ENCODE measurements at regions not wholly inside any gene's neighbourhood (a gene's known extent, or its start where the extent isn't known, plus 50 kb on each side); places are given as distances from the start of the nearest gene placed in this dataset.

- no peak for DNase-seq (ENCODE audit: low read depth)
- TF ChIP-seq, protein P1, sequence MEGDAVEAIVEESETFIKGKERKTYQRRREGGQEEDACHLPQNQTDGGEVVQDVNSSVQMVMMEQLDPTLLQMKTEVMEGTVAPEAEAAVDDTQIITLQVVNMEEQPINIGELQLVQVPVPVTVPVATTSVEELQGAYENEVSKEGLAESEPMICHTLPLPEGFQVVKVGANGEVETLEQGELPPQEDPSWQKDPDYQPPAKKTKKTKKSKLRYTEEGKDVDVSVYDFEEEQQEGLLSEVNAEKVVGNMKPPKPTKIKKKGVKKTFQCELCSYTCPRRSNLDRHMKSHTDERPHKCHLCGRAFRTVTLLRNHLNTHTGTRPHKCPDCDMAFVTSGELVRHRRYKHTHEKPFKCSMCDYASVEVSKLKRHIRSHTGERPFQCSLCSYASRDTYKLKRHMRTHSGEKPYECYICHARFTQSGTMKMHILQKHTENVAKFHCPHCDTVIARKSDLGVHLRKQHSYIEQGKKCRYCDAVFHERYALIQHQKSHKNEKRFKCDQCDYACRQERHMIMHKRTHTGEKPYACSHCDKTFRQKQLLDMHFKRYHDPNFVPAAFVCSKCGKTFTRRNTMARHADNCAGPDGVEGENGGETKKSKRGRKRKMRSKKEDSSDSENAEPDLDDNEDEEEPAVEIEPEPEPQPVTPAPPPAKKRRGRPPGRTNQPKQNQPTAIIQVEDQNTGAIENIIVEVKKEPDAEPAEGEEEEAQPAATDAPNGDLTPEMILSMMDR (IDR thresholded peaks at IDR 0.05; ENCODE audit: insufficient read depth, low read depth, low read length): no peak
Measured at GRCh38 chr2:43055086-43055912, 171.1 kb downstream of the ZFP36L2 start.

DNA sequence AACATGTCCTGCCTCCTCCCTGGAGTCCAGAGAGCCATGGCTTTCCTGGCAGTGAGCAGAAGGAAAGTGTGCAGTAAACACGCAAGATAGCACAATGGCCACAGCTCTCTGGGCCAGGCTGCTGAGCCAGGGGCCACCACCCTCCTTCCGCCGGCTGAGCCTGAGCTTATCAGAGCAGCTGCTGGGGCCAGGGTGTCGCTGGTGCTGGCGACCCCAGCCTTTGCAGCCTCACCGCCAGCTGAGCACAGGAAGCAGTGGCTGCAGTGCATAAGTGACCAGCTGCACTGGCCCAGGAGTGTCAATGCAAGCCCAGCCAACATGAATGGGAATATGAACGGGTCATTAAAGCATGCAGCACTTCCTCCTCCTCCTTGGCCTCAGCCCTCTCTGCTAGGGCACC lies 172.0 kb downstream of the ZFP36L2 start:
- DNase-seq (ENCODE audit: low read depth): no peak
- H3K4me3 ChIP-seq (ENCODE audit: low read depth, low read length): no peak overlapping the region
- TF ChIP-seq, protein P1 (IDR thresholded peaks at IDR 0.05; ENCODE audit: insufficient read depth, low read depth, low read length): no peak

More at GRCh38 chr2:43055086-43055912, 171.1 kb downstream of the ZFP36L2 start:
- H3K4me3 ChIP-seq (ENCODE audit: low read depth, low read length): no peak overlapping the region

GRCh38 chr2:43052944-43053306 lies 173.5 kb downstream of the ZFP36L2 start:
- TF ChIP-seq, protein P1 (IDR thresholded peaks at IDR 0.05; ENCODE audit: insufficient read depth, low read depth, low read length): no peak
- no peak overlapping the region for H3K4me3 ChIP-seq (ENCODE audit: low read depth, low read length)
- DNase-seq (ENCODE audit: low read depth): no peak

DNA sequence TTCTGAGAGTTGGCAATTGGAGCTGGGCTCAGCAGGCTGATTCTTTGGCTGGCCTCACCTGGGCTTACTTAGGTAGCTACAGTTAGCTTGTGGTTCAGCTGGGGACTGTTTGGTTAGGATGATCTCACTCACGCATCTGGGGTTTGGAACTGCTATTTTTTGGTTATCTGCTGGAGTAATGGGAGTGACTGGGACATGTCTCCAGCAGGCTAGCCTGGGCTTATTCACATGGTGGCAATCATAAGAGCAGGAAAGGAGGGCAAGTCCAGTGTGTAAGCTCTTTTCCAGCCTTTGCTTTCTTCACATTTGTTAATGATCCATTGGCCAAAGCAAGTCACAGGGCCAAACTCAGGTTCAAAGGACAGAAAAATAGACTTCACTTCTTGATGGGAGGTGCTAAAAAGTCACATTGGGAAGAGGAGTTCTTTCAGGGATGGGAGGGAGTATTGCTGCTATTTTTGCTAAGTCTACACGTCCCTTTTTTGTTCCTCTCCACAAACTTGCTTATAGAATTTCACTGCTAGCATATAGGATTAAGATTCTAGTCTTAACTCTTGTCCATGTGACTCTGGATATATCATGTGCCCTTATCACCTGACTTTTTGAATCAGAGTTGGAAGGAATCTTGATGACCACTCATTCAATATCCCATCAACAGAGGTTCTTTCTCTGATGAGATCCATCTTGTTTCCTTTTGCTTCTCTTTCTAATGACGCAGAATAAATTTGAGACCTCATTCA lies 174.0 kb downstream of the ZFP36L2 start:
- TF ChIP-seq, protein P1 (IDR thresholded peaks at IDR 0.05; ENCODE audit: insufficient read depth, low read depth, low read length): no peak
- DNase-seq (ENCODE audit: low read depth): no peak
- H3K4me3 ChIP-seq (ENCODE audit: low read depth, low read length): no peak overlapping the region

GRCh38 chr2:43051338-43051737 lies 175.1 kb downstream of the ZFP36L2 start:
- no peak overlapping the region for H3K4me3 ChIP-seq (ENCODE audit: low read depth, low read length)
- TF ChIP-seq, protein P1 (IDR thresholded peaks at IDR 0.05; ENCODE audit: insufficient read depth, low read depth, low read length): no peak
- DNase-seq (ENCODE audit: low read depth): peak; percentile 73

GRCh38 chr2:43050866-43051265 lies 175.5 kb downstream of the ZFP36L2 start:
- no peak overlapping the region for H3K4me3 ChIP-seq (ENCODE audit: low read depth, low read length)
- no peak for DNase-seq (ENCODE audit: low read depth)
- TF ChIP-seq, protein P1 (IDR thresholded peaks at IDR 0.05; ENCODE audit: insufficient read depth, low read depth, low read length): no peak

Data from fibroblast of villous mesenchyme (primary cell).